ENCODE measurements at regions not wholly inside any gene's neighbourhood (a gene's known extent, or its start where the extent isn't known, plus 50 kb on each side); places are given as distances from the start of the nearest gene placed in this dataset.
"Not testable (repeated sequence)": the region's sequence is repeated elsewhere in the genome, so short reads cannot be mapped to it uniquely, and the experiment has no call there.

GRCh38 chrX:1860936-1861594 is 246.2 kb downstream of the ASMT start:
- Mint-ChIP-seq H3K4me3 (no peak overlapping the region), H3K27me3 (peaks cover 6 to 51% (median 20%) of the 10 kb centered on the region in 5 donors), H3K36me3 (no peaks in the 10 kb centered on the region), H3K4me1 (peaks cover 0 to 7% (median 3%) of the 10 kb centered on the region in 4 donors), H3K27ac (peak overlapping the region in 1 of 10 donors; percentile 75), H3K9me3 (no peaks in the 10 kb centered on the region)
- ATAC-seq (no peak), DNase-seq (no peak)
- POLR2A ChIA-PET = no interaction called here

DNA sequence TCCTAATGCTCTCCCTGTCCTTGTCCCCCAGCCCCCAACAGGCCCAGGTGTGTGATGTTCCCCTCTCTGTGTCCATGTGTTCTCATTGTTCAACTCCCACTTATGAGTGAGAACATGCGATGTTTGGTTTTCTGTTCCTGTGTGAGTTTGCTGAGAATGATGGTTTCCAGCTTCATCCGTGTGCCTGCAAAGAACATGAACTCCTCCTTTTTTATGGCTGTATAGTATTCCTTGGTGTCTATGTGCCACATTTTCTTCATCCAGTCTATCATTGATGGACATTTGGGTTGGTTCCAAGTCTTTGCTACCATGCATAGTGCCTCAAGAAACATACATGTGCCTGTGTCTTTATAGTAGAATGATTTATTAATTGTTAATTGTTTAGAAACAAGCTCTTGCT is 249.1 kb downstream of the ASMT start:
- DNase-seq, ATAC-seq, H3K4me1 Mint-ChIP-seq, H3K27ac Mint-ChIP-seq, H3K36me3 Mint-ChIP-seq, H3K4me3 Mint-ChIP-seq, POLR2A ChIA-PET, H3K9me3 Mint-ChIP-seq: not testable (repeated sequence)
- H3K27me3 Mint-ChIP-seq = peaks cover 4 to 51% (median 20%) of the 10 kb centered on the region in 5 donors

GRCh38 chrX:1870421-1870820 is 255.6 kb downstream of the ASMT start:
- DNase-seq = no peak
- Mint-ChIP-seq H3K27me3 (peaks cover 0 to 5% (median 3%) of the 10 kb centered on the region in 5 donors), H3K36me3 (no peaks in the 10 kb centered on the region), H3K4me3 (no peak overlapping the region), H3K27ac (no peak overlapping the region), H3K9me3 (peaks cover 0 to 10% (median 4%) of the 10 kb centered on the region in 9 donors), H3K4me1 (peaks cover 0 to 6% (median 2%) of the 10 kb centered on the region in 4 donors)
- ATAC-seq = no peak
- POLR2A ChIA-PET = no interaction called here

DNA sequence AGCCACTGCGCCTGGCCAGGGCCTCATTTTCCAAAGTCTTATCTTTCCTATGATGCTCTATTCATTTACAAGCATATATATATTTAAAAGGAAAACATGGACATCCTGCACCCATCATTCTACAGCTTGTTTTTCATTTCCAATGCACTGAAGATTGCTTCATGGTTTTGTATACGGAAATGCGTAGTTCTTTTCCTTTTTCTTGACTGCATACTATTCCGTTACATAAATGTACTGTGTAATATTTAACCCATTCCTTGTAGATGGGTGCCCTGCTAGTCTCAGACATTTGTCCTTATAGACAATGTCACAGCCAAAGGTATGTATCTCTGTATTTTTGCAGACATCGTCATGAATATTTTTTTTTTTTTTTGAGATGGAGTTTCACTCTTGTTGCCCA is 257.0 kb downstream of the ASMT start:
- DNase-seq (no peak), ATAC-seq (no peak)
- Mint-ChIP-seq H3K27ac (no peak overlapping the region), H3K27me3 (peaks cover 0 to 8% (median 3%) of the 10 kb centered on the region in 5 donors), H3K4me3 (no peak overlapping the region), H3K9me3 (peaks cover 0 to 11% (median 4%) of the 10 kb centered on the region in 9 donors), H3K4me1 (peaks cover 0 to 6% (median 2%) of the 10 kb centered on the region in 4 donors), H3K36me3 (no peaks in the 10 kb centered on the region)
- POLR2A ChIA-PET = no interaction called here

DNA sequence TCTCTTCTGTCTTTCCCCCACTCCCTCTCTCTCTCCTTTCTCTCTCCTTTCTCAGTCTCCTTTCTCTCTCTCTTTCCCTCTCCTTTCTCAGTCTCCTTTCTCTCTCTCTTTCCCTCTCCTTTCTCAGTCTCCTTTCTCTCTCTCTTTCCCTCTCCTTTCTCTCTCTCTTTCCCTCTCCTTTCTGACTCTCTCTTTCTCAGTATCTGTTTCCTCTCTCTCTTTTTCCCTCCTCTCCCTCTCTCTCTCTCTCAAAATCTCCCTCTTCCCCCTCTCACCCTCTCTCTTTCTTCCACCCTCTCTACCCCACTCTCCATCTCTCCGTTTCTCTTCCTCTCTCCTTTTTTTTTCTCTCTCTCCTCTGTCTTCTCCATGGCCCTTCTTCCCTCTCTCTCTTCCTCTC is 258.8 kb downstream of the ASMT start:
- ATAC-seq = no peak
- peaks cover 0 to 6% (median 2%) of the 10 kb centered on the region in 4 donors for H3K4me1 Mint-ChIP-seq
- H3K27ac Mint-ChIP-seq = no peak overlapping the region
- peaks cover 4 to 20% (median 11%) of the 10 kb centered on the region in 5 donors for H3K27me3 Mint-ChIP-seq
- peaks cover 0 to 13% (median 8%) of the 10 kb centered on the region in 9 donors for H3K9me3 Mint-ChIP-seq
- H3K4me3 Mint-ChIP-seq = no peak overlapping the region
- peaks cover 0 to 9% (median 4%) of the 10 kb centered on the region in 3 donors for H3K36me3 Mint-ChIP-seq
- POLR2A ChIA-PET = no interaction called here
- no peak for DNase-seq

GRCh38 chrX:1874416-1874815 is 259.6 kb downstream of the ASMT start:
- Mint-ChIP-seq H3K4me3 (no peak overlapping the region), H3K4me1 (peaks cover 0 to 6% (median 2%) of the 10 kb centered on the region in 4 donors), H3K36me3 (peaks cover 0 to 9% (median 4%) of the 10 kb centered on the region in 3 donors), H3K27ac (no peak overlapping the region), H3K9me3 (peaks cover 0 to 16% (median 12%) of the 10 kb centered on the region in 9 donors), H3K27me3 (peaks cover 4 to 20% (median 11%) of the 10 kb centered on the region in 5 donors)
- POLR2A ChIA-PET = no interaction called here
- DNase-seq (no peak), ATAC-seq (no peak)

- H3K4me1 Mint-ChIP-seq = peaks cover 0 to 6% (median 2%) of the 10 kb centered on the region in 4 donors
- DNase-seq (no peak), ATAC-seq (no peak)
- peaks cover 0 to 13% (median 4%) of the 10 kb centered on the region in 3 donors for H3K36me3 Mint-ChIP-seq
- no peak overlapping the region for H3K4me3 Mint-ChIP-seq
- POLR2A ChIA-PET = no interaction called here
- no peak overlapping the region for H3K27ac Mint-ChIP-seq
- H3K9me3 Mint-ChIP-seq = peaks cover 0 to 20% (median 12%) of the 10 kb centered on the region in 9 donors
- peaks cover 8 to 20% (median 12%) of the 10 kb centered on the region in 5 donors for H3K27me3 Mint-ChIP-seq
These were observed 260.0 kb downstream of the ASMT start for GRCh38 chrX:1874899-1875298.

DNA sequence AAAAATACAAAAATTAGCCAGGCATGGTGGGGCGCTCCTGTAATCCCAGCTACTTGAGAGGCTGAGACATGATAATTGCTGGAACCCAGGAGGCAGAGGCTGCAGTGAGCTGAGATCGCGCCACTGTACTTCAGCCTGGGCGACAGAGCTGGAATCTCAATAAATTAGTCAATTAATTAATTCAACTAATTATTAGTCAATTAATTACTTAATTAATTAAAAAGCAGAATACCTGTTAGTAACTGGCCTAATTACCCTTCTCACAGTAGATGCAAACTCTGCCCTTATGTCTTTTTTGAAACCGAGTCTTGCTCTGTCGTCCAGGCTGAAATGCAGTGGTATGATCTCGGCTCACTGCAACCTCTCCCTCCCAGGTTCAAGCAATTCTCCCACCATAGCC is 261.2 kb downstream of the ASMT start:
- DNase-seq = no peak
- no peak for ATAC-seq
- POLR2A ChIA-PET = no interaction called here
- Mint-ChIP-seq H3K9me3 (peaks cover 0 to 22% (median 13%) of the 10 kb centered on the region in 9 donors), H3K4me3 (no peak overlapping the region), H3K4me1 (peaks cover 0 to 4% (median 0%) of the 10 kb centered on the region in 4 donors), H3K36me3 (peaks cover 0 to 13% (median 4%) of the 10 kb centered on the region in 3 donors), H3K27ac (no peak overlapping the region), H3K27me3 (peaks cover 8 to 20% (median 19%) of the 10 kb centered on the region in 5 donors)

GRCh38 chrX:1877780-1878179 is 262.9 kb downstream of the ASMT start:
- DNase-seq = no peak
- no peak overlapping the region for H3K27ac Mint-ChIP-seq
- H3K36me3 Mint-ChIP-seq = peaks cover 0 to 13% (median 4%) of the 10 kb centered on the region in 3 donors
- H3K4me3 Mint-ChIP-seq = no peak overlapping the region
- peaks cover 0 to 18% (median 13%) of the 10 kb centered on the region in 9 donors for H3K9me3 Mint-ChIP-seq
- peaks cover 0 to 4% (median 0%) of the 10 kb centered on the region in 4 donors for H3K4me1 Mint-ChIP-seq
- no peak for ATAC-seq
- peaks cover 8 to 22% (median 19%) of the 10 kb centered on the region in 5 donors for H3K27me3 Mint-ChIP-seq
- POLR2A ChIA-PET = no interaction called here

DNA sequence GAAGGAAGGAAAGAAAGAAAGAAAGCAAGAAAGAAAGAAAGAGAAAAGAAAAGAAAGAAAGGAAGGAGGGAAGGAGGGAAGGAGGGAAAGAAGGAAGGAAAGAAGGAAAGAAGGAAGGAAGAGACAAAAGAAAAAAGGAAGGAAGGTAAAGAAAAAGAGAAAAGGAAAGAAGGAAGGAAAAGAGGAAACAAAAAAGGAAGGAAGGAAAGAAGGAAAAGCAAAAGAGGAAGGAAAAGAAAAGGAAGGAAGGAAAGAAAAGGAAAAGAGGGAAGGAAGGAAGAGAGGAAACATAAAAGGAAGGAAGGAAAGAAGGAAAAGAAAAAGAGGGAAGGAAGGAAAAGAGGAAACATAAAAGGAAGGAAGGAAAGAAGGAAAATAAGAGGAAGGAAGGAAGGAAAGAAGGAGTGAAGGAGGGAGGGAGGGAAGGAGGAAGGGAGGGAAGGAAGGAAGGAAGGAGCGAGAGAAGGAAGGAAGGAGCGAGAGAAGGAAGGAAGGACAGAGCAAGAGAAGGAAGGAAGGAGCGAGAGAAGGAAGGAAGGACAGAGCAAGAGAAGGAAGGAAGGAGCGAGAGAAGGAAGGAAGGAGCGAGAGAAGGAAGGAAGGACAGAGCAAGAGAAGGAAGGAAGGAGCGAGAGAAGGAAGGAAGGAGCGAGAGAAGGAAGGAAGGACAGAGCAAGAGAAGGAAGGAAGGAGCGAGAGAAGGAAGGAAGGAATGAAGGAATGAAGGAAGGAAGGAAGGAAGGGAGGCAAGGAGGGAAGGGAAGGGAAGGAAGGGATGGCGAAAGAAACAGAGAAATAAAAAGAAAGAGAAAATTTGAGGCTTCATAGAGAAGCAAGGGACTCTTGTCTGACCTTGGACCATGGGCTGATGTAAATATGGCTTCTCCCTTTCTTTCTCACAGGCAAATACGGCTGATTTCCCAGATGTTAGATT is 266.3 kb downstream of the ASMT start:
- H3K9me3 Mint-ChIP-seq = peaks cover 0 to 24% (median 13%) of the 10 kb centered on the region in 9 donors
- peaks cover 10 to 42% (median 29%) of the 10 kb centered on the region in 5 donors for H3K27me3 Mint-ChIP-seq
- H3K4me3 Mint-ChIP-seq, DNase-seq, H3K27ac Mint-ChIP-seq, ATAC-seq, H3K4me1 Mint-ChIP-seq, POLR2A ChIA-PET: not testable (repeated sequence)
- H3K36me3 Mint-ChIP-seq = peaks cover 0 to 23% (median 4%) of the 10 kb centered on the region in 3 donors

DNA sequence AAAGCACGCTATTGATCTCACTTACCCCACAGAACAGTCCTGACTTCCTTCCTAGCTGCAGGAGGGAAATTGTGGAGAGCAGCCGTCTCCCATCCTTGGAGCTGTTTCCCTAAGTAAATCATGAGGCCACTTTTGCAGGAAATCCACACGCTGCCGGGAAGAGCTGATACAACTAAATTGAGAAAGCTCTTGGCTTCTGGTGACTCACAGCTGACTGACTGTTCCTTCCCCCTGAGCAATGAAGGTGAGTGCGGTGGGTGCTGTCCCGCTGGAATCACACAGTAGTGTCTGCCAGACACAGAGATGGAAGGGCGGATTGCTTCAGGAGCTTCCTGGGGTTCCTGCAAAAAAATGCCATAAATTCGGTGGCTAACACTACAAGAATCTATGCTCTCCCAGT is 268.9 kb downstream of the ASMT start:
- ATAC-seq = no peak
- H3K9me3 Mint-ChIP-seq = peaks cover 0 to 18% (median 11%) of the 10 kb centered on the region in 9 donors
- H3K36me3 Mint-ChIP-seq = peaks cover 0 to 14% (median 0%) of the 10 kb centered on the region in 3 donors
- peaks cover 0 to 3% (median 0%) of the 10 kb centered on the region in 4 donors for H3K4me1 Mint-ChIP-seq
- POLR2A ChIA-PET = no interaction called here
- peaks cover 8 to 30% (median 15%) of the 10 kb centered on the region in 5 donors for H3K27me3 Mint-ChIP-seq
- H3K27ac Mint-ChIP-seq = no peak overlapping the region
- H3K4me3 Mint-ChIP-seq = no peak overlapping the region
- DNase-seq = no peak

- ATAC-seq (no peak), DNase-seq (no peak)
- H3K4me3 Mint-ChIP-seq = no peak overlapping the region
- peaks cover 0 to 3% (median 0%) of the 10 kb centered on the region in 4 donors for H3K4me1 Mint-ChIP-seq
- peaks cover 0 to 13% (median 0%) of the 10 kb centered on the region in 3 donors for H3K36me3 Mint-ChIP-seq
- peaks cover 8 to 32% (median 17%) of the 10 kb centered on the region in 5 donors for H3K27me3 Mint-ChIP-seq
- POLR2A ChIA-PET = no interaction called here
- peaks cover 0 to 17% (median 9%) of the 10 kb centered on the region in 9 donors for H3K9me3 Mint-ChIP-seq
- H3K27ac Mint-ChIP-seq = peak overlapping the region in 1 of 10 donors; percentile 4
These were observed 269.6 kb downstream of the ASMT start for GRCh38 chrX:1884446-1884845.

- POLR2A ChIA-PET = no interaction called here
- ATAC-seq (no peak), DNase-seq (no peak)
- H3K27ac Mint-ChIP-seq = no peak overlapping the region
- no peak overlapping the region for H3K4me3 Mint-ChIP-seq
- peaks cover 8 to 34% (median 20%) of the 10 kb centered on the region in 5 donors for H3K27me3 Mint-ChIP-seq
- peaks cover 0 to 17% (median 5%) of the 10 kb centered on the region in 9 donors for H3K9me3 Mint-ChIP-seq
- peaks cover 0 to 10% (median 0%) of the 10 kb centered on the region in 3 donors for H3K36me3 Mint-ChIP-seq
- peaks cover 0 to 3% (median 0%) of the 10 kb centered on the region in 4 donors for H3K4me1 Mint-ChIP-seq
These were observed 270.3 kb downstream of the ASMT start for GRCh38 chrX:1885116-1885515.

All from naive thymus-derived CD8-positive, alpha-beta T cell (primary cell).